ENCODE measurements at regions not wholly inside any gene's neighbourhood (a gene's known extent, or its start where the extent isn't known, plus 50 kb on each side); places are given as distances from the start of the nearest gene placed in this dataset.

DNA sequence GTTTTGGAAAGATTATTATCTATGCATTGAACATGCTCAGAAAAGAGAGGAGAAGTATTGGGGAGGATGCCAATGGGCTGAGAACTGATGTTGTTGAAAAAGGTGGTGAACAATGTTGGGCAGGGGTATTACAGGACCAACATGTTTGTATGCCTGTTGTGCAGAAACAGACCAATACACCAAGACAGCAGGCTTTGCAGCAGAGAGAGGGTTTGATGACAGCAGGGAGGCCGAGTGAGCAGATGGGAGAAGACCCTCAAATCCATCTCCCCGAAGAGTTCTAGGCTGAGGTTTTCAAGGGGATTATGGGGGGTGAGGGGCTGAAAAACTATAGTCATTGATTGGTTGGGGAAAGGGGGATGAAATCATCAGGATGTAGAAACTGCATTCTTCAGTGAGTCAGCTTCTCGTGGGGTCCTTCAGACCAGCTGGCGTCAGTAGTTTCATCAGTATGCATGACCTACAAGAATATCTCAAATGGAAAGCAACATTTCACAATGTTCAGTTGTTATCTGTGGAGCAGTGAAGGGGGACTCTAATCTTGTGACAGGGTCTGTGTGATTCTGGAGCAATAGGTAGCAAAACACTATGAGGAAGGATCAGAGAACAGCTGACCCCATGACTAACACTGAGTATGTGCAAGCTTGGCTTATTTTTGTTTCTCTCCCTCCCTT, 167.8 kb downstream of the BAMBI start:
- H3K4me1 ChIP-seq (ENCODE audit: insufficient read depth, low read length, poor library complexity, severe bottlenecking) = no peaks in the 10 kb centered on the region
- H3K4me3 ChIP-seq (ENCODE audit: low read depth, low read length, poor library complexity, severe bottlenecking) = no peak overlapping the region
- peaks cover 7% of the 10 kb centered on the region for H3K9me3 ChIP-seq (ENCODE audit: low read depth, low read length, poor library complexity, severe bottlenecking)
- no peak for TF ChIP-seq EZH2 (IDR thresholded peaks at IDR 0.05; ENCODE audit: borderline replicate concordance, low read depth, low read length, poor library complexity, severe bottlenecking)
- TF ChIP-seq, protein P1, sequence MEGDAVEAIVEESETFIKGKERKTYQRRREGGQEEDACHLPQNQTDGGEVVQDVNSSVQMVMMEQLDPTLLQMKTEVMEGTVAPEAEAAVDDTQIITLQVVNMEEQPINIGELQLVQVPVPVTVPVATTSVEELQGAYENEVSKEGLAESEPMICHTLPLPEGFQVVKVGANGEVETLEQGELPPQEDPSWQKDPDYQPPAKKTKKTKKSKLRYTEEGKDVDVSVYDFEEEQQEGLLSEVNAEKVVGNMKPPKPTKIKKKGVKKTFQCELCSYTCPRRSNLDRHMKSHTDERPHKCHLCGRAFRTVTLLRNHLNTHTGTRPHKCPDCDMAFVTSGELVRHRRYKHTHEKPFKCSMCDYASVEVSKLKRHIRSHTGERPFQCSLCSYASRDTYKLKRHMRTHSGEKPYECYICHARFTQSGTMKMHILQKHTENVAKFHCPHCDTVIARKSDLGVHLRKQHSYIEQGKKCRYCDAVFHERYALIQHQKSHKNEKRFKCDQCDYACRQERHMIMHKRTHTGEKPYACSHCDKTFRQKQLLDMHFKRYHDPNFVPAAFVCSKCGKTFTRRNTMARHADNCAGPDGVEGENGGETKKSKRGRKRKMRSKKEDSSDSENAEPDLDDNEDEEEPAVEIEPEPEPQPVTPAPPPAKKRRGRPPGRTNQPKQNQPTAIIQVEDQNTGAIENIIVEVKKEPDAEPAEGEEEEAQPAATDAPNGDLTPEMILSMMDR (conservative IDR thresholded peaks at IDR 0.05; ENCODE audit: low read depth, low read length) = no peak
- ChIA-PET POLR2A (ENCODE audit: low non-redundant PET) (no interaction called here), CTCF (no interaction called here)
- H3K36me3 ChIP-seq (ENCODE audit: insufficient read depth, low read length, poor library complexity, severe bottlenecking) = no peaks in the 10 kb centered on the region
- H3K27ac ChIP-seq (ENCODE audit: low read depth, low read length, poor library complexity, severe bottlenecking) = no peak overlapping the region
- DNase-seq (ENCODE audit: low spot score) = no peak
- intact Hi-C loops (cut with micrococcal nuclease; ENCODE audit: unreplicated experiment) = no loop called here
- peaks cover 3% of the 10 kb centered on the region for H3K27me3 ChIP-seq (replicated peaks; ENCODE audit: insufficient read depth, low read depth, low read length, poor library complexity)
- no TSS peak for BruUV-seq (replicated peaks)

DNA sequence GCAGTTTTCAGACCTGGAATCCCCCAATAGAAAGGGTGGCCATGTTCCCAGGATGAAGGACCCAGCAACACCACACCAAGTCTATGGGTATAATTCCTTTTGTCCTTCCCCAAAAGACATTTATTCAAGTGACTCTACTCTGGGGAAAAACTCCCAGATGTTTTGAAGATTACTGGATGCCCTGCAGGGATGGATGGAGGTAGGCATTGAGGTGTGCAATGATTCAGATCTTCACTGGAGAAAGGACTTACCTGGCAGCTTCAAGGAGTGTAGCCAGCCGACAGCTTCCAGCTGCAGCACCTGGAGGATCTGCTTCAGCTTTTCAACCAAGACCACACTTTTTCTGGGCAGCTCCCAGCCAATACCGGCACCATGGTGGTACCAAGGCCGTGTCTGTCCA, 172.0 kb downstream of the BAMBI start:
- no peak overlapping the region for H3K27ac ChIP-seq (ENCODE audit: low read depth, low read length, poor library complexity, severe bottlenecking)
- no peak overlapping the region for H3K4me3 ChIP-seq (ENCODE audit: low read depth, low read length, poor library complexity, severe bottlenecking)
- H3K4me1 ChIP-seq (ENCODE audit: insufficient read depth, low read length, poor library complexity, severe bottlenecking) = no peaks in the 10 kb centered on the region
- intact Hi-C loops (cut with micrococcal nuclease; ENCODE audit: unreplicated experiment) = no loop called here
- H3K36me3 ChIP-seq (ENCODE audit: insufficient read depth, low read length, poor library complexity, severe bottlenecking) = no peaks in the 10 kb centered on the region
- no peak for DNase-seq (ENCODE audit: low spot score)
- POLR2A ChIA-PET (ENCODE audit: low non-redundant PET) = no interaction called here
- H3K27me3 ChIP-seq (replicated peaks; ENCODE audit: insufficient read depth, low read depth, low read length, poor library complexity) = peaks cover 7% of the 10 kb centered on the region
- CTCF ChIA-PET = no interaction called here
- TF ChIP-seq, protein P1 (conservative IDR thresholded peaks at IDR 0.05; ENCODE audit: low read depth, low read length) = no peak
- TF ChIP-seq EZH2 (IDR thresholded peaks at IDR 0.05; ENCODE audit: borderline replicate concordance, low read depth, low read length, poor library complexity, severe bottlenecking) = no peak
- peaks cover 7% of the 10 kb centered on the region for H3K9me3 ChIP-seq (ENCODE audit: low read depth, low read length, poor library complexity, severe bottlenecking)
- BruUV-seq (replicated peaks) = no TSS peak

DNA sequence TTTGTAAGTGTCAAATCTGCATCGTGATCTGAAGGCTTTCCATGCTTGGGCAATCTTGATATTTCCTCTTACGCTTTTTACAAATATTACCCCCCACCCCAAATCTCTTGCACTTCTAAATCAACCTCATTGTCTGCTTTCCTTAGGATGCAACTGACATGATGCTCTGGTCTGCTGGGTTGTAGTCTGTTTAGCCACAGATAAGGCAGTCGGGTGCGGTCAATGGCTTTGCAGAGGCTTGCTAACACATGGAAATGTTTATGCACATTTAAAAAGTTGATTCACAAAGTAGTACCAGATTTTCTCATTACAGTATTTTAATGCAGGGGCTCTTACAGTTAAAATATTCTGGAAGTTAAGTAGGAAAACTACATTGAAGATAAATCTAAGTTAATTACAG, 172.5 kb downstream of the BAMBI start:
- intact Hi-C loops (cut with micrococcal nuclease; ENCODE audit: unreplicated experiment) = no loop called here
- BruUV-seq (replicated peaks) = no TSS peak
- CTCF ChIA-PET = no interaction called here
- Histone ChIP-seq H3K4me3 (ENCODE audit: low read depth, low read length, poor library complexity, severe bottlenecking) (no peak overlapping the region), H3K36me3 (ENCODE audit: insufficient read depth, low read length, poor library complexity, severe bottlenecking) (no peaks in the 10 kb centered on the region), H3K27me3 (replicated peaks; ENCODE audit: insufficient read depth, low read depth, low read length, poor library complexity) (peaks cover 7% of the 10 kb centered on the region), H3K9me3 (ENCODE audit: low read depth, low read length, poor library complexity, severe bottlenecking) (peaks cover 4% of the 10 kb centered on the region), H3K27ac (ENCODE audit: low read depth, low read length, poor library complexity, severe bottlenecking) (no peak overlapping the region), H3K4me1 (ENCODE audit: insufficient read depth, low read length, poor library complexity, severe bottlenecking) (no peaks in the 10 kb centered on the region)
- DNase-seq (ENCODE audit: low spot score) = no peak
- POLR2A ChIA-PET (ENCODE audit: low non-redundant PET) = interaction anchor here (0.6 kb wide), 1 partner anchor 571 kb away, joined by 3 read pairs; no protein-coding TSS in a partner anchor
- TF ChIP-seq EZH2 (IDR thresholded peaks at IDR 0.05; ENCODE audit: borderline replicate concordance, low read depth, low read length, poor library complexity, severe bottlenecking) = no peak
- TF ChIP-seq, protein P1 (conservative IDR thresholded peaks at IDR 0.05; ENCODE audit: low read depth, low read length) = no peak

All from A673 (cell line).